Esophagus muscularis mucosa (tissue), 4 donors: ENCODE measurements at regions not wholly inside any gene's neighbourhood (a gene's known extent, or its start where the extent isn't known, plus 50 kb on each side); places are given as distances from the start of the nearest gene placed in this dataset.

Experiments
- DNase-seq: peaks from one replicate; pipeline ENCODE4 v3.0.0-alpha.2; 2017; ENCODE audit errors: extremely low spot score
- H3K27ac ChIP-seq, 4 donors: fragments of 200-600 bp; sonication (generic); replicated peaks in 1 of 4; 1 replicate in 3 of 4; 2 replicates in 1 of 4; pipeline ENCODE4 v1.5.1; 2016 to 2019; ENCODE audit warnings: mild to moderate bottlenecking in 1 of 4
- H3K27me3 ChIP-seq, 4 donors: fragments of 200-600 bp; sonication (generic); one replicate each; pipeline versions ENCODE4 v1.5.1 to v1.6.0; 2016 to 2019
- H3K36me3 ChIP-seq, 4 donors: fragments of 200-600 bp; sonication (generic); one replicate each; pipeline ENCODE4 v1.5.1; 2016 to 2019
- H3K4me1 ChIP-seq, 4 donors: fragments of 200-600 bp; sonication (generic); one replicate each; pipeline ENCODE4 v1.5.1; 2016 to 2019
- H3K4me3 ChIP-seq, 4 donors: fragments of 200-600 bp; sonication (generic); 1 replicate in 2 of 4; 2 replicates in 2 of 4; pipeline ENCODE4 v1.5.1; 2016 to 2019; ENCODE audit warnings: mild to moderate bottlenecking in 4 of 4, moderate library complexity in 1 of 4
- H3K9me3 ChIP-seq, 4 donors: fragments of 200-600 bp; sonication (generic); 1 replicate in 3 of 4; 2 replicates in 1 of 4; pipeline ENCODE4 v1.5.1; 2016 to 2019
- EP300 ChIP-seq: sonication (generic); formaldehyde crosslinking; IDR thresholded peaks from one replicate; pipeline ENCODE4 v1.6.1; 2017; ENCODE audit warnings: antibody characterized with exemption
- POLR2A ChIP-seq: fragments of 450-650 bp; IDR thresholded peaks from one replicate; pipeline ENCODE4 v1.6.1; 2017; ENCODE audit warnings: antibody characterized with exemption, moderate library complexity, mild to moderate bottlenecking, low read depth
- POLR2AphosphoS5 ChIP-seq, 2 donors: sonication (generic); formaldehyde crosslinking; IDR thresholded peaks; one replicate each; pipeline ENCODE4 v1.6.1; 2017; ENCODE audit warnings: antibody characterized with exemption in 2 of 2
- WGBS: methylation state at CpG from one replicate; pipeline ENCODE4 v1.1.5; 2018; 5-methylcytosine and 5-hydroxymethylcytosine counted together
- intact Hi-C: fragments of 100-400 bp; cut with DNase I; formaldehyde crosslinking; loops from one replicate; pipeline ENCODE4 v1.15.1; 2023
- TF ChIP-seq, protein P1 (sequence below), 3 experiments: fragments of 200-600 bp in 2 of 3; fragments of 450-650 bp in 1 of 3; sonication (generic) in 2 of 3; IDR thresholded peaks; one replicate each; pipeline ENCODE4 v1.5.1; 2017 to 2019; ENCODE audit warnings: antibody characterized with exemption in 3 of 3, mild to moderate bottlenecking in 2 of 3, moderate library complexity in 1 of 3

DNA sequence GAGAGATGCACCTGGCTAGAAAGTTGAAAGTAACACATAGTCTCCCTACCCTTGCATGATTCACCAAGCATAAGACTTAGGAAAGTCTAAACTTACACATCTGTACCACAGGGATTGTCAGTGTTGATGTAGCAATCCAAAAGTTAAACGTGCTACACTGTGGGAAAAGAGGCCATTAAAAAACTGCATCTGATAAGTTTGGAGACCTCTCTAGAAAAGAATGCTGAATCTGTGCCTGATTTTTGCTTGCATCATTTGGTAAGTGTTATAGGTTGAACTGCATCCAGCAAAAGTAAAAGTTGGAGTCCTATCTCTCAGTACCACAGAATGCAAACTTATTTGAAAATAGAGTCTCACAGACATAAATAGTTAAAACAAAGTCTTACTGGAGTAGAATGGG lies 126.6 kb downstream of the SLC6A15 start:
- TF ChIP-seq, protein P1, sequence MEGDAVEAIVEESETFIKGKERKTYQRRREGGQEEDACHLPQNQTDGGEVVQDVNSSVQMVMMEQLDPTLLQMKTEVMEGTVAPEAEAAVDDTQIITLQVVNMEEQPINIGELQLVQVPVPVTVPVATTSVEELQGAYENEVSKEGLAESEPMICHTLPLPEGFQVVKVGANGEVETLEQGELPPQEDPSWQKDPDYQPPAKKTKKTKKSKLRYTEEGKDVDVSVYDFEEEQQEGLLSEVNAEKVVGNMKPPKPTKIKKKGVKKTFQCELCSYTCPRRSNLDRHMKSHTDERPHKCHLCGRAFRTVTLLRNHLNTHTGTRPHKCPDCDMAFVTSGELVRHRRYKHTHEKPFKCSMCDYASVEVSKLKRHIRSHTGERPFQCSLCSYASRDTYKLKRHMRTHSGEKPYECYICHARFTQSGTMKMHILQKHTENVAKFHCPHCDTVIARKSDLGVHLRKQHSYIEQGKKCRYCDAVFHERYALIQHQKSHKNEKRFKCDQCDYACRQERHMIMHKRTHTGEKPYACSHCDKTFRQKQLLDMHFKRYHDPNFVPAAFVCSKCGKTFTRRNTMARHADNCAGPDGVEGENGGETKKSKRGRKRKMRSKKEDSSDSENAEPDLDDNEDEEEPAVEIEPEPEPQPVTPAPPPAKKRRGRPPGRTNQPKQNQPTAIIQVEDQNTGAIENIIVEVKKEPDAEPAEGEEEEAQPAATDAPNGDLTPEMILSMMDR (IDR thresholded peaks at IDR 0.05), result no peak
- TF ChIP-seq POLR2A (no peak), POLR2AphosphoS5 (IDR thresholded peaks at IDR 0.05) (no peak), EP300 (no peak)
- intact Hi-C loops, result no loop called here
- Histone ChIP-seq H3K4me1 (no peaks in the 10 kb centered on the region), H3K27me3 (no peaks in the 10 kb centered on the region), H3K27ac (no peak overlapping the region), H3K36me3 (no peaks in the 10 kb centered on the region), H3K9me3 (no peaks in the 10 kb centered on the region), H3K4me3 (no peak overlapping the region)
- DNase-seq, result no peak
- WGBS, result 39% methylated on average over 1 of the region's 1 CpG

DNA sequence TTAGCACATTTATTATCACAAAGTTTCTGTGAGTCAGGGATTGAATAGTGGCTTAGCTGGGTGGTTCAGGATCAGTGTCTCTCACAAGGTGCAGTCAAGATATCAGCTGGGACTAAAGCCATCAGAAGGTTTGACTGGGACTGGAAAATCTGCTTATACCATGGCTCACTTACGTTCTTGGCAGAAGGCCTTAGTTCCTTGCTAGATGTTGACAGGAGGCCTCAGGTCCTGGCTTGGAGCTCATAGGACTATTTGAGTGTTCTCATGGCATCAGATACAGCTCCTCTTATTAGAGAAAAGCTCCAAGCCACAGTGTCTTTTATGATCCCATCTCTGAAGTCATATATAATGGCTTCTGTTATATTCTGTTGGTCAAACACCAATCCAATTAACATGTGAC lies 127.3 kb downstream of the SLC6A15 start:
- no peak for TF ChIP-seq POLR2AphosphoS5 (IDR thresholded peaks at IDR 0.05)
- TF ChIP-seq, protein P1 (IDR thresholded peaks at IDR 0.05), result no peak
- TF ChIP-seq POLR2A, result no peak
- no peak for TF ChIP-seq EP300
- no peaks in the 10 kb centered on the region for H3K9me3 ChIP-seq
- intact Hi-C loops, result no loop called here

DNA sequence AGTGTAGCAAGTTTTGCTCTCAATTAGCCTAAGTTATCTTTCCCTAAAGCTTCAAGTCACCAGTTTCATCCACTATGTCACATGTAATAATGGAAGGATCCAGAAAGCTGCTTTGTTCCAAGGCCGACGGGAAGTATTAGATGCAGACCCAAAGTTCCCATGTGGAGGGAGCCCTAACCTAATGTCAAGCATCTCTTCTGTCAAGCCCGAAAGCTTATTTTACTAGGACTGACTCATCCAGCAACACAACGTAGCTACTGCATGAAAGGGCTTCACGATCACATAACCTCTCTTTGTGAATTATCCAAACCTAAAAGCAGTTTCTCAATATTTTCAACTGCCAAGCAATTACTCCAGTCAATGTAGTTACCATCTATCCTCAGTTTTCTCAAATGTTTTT lies 133.4 kb downstream of the SLC6A15 start:
- Histone ChIP-seq H3K36me3 (no peaks in the 10 kb centered on the region), H3K27me3 (no peaks in the 10 kb centered on the region), H3K27ac (no peak overlapping the region), H3K4me3 (no peak overlapping the region), H3K9me3 (no peaks in the 10 kb centered on the region), H3K4me1 (no peaks in the 10 kb centered on the region)
- no peak for DNase-seq
- TF ChIP-seq, protein P1 (IDR thresholded peaks at IDR 0.05), result no peak
- TF ChIP-seq EP300, result no peak
- no peak for TF ChIP-seq POLR2A
- TF ChIP-seq POLR2AphosphoS5 (IDR thresholded peaks at IDR 0.05), result no peak
- intact Hi-C loops, result no loop called here
- WGBS, result 88% methylated on average over 5 of the region's 5 CpGs

More for the DNA sequence above, 127.3 kb downstream of the SLC6A15 start:
- Histone ChIP-seq H3K36me3 (no peaks in the 10 kb centered on the region), H3K27me3 (no peaks in the 10 kb centered on the region), H3K4me1 (no peaks in the 10 kb centered on the region), H3K27ac (no peak overlapping the region), H3K4me3 (no peak overlapping the region)
- DNase-seq, result no peak
- WGBS, result 100% methylated on average over 1 of the region's 1 CpG

DNA sequence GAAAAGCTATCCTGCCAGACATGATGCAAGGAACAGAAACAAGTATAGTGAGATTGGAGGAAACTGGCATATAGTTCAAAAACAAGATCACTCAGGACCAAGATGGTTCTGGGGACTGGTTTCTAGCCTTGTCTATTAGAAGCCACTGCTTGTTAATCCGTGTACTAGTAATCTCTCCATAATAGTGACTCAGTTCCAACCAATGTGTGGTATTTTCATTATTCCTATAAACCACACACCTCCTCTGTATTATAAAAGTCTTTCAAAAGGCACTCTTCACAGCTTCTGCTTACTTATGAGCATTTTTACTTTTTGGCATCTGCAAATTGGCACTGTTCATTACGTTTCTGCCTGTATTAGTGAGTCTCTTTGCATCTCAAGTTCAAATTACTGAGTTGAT lies 140.3 kb downstream of the SLC6A15 start:
- Histone ChIP-seq H3K4me3 (no peak overlapping the region), H3K36me3 (no peaks in the 10 kb centered on the region), H3K27ac (no peak overlapping the region), H3K27me3 (no peaks in the 10 kb centered on the region), H3K9me3 (no peaks in the 10 kb centered on the region), H3K4me1 (no peaks in the 10 kb centered on the region)
- intact Hi-C loops, result no loop called here
- no peak for DNase-seq
- TF ChIP-seq, protein P1 (IDR thresholded peaks at IDR 0.05), result no peak
- TF ChIP-seq EP300 (no peak), POLR2A (no peak), POLR2AphosphoS5 (IDR thresholded peaks at IDR 0.05) (no peak)
- WGBS, result 56% methylated on average over 2 of the region's 2 CpGs

DNA sequence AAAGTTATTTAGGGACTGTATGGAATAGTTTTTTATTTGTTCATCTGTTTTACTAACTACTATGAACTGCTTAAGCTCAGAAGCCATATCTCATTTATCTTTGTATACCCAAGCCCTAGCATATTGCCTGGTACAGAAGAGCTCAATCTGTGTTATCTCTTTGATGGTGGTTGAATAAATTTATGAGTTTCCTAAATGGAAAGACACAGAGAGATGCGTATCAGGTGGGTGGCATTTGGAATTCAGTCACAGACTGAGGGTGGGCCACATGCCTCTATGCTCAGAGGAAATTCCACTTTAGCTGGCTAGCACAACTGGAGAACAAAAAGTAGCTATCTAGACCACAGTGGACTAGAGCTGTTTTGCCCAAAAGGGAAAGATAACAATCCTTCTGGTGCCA lies 145.5 kb downstream of the SLC6A15 start:
- H3K4me1 ChIP-seq, result no peaks in the 10 kb centered on the region
- H3K36me3 ChIP-seq, result no peaks in the 10 kb centered on the region
- no peaks in the 10 kb centered on the region for H3K27me3 ChIP-seq
- intact Hi-C loops, result no loop called here
- DNase-seq, result no peak
- no peaks in the 10 kb centered on the region for H3K9me3 ChIP-seq
- H3K27ac ChIP-seq, result no peak overlapping the region
- H3K4me3 ChIP-seq, result no peak overlapping the region
- WGBS, result 89% methylated on average over 1 of the region's 1 CpG
- TF ChIP-seq POLR2AphosphoS5 (IDR thresholded peaks at IDR 0.05) (no peak), EP300 (no peak), POLR2A (no peak)
- TF ChIP-seq, protein P1 (IDR thresholded peaks at IDR 0.05), result no peak
